ENCODE measurements at regions not wholly inside any gene's neighbourhood (a gene's known extent, or its start where the extent isn't known, plus 50 kb on each side); places are given as distances from the start of the nearest gene placed in this dataset.

DNA sequence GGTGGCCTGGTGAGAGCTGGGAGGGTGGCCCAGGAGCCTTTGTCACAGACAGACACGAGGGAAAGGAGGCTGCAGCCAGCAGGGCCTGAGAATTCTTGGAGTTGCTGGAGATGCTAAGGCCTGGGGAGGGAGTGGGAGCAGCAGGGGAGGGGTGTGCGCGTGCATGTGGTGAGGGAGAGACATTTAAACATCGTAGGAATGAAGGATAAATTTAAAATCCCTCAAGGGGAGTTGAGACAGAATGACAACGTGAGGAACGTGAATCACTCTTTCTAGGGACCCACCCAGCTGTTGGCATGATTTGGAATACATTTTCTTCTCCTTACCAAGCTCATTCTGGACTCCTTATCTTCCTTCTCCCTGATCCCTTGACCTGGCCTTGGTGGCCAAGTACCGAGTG lies 73.3 kb upstream of the CACNA1E start:
- no peak overlapping the region for H3K27ac ChIP-seq
- TF ChIP-seq, protein P1, sequence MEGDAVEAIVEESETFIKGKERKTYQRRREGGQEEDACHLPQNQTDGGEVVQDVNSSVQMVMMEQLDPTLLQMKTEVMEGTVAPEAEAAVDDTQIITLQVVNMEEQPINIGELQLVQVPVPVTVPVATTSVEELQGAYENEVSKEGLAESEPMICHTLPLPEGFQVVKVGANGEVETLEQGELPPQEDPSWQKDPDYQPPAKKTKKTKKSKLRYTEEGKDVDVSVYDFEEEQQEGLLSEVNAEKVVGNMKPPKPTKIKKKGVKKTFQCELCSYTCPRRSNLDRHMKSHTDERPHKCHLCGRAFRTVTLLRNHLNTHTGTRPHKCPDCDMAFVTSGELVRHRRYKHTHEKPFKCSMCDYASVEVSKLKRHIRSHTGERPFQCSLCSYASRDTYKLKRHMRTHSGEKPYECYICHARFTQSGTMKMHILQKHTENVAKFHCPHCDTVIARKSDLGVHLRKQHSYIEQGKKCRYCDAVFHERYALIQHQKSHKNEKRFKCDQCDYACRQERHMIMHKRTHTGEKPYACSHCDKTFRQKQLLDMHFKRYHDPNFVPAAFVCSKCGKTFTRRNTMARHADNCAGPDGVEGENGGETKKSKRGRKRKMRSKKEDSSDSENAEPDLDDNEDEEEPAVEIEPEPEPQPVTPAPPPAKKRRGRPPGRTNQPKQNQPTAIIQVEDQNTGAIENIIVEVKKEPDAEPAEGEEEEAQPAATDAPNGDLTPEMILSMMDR (IDR thresholded peaks at IDR 0.05) = no peak
- TF ChIP-seq POLR2AphosphoS5 (IDR thresholded peaks at IDR 0.05) (no peak), EP300 (IDR thresholded peaks at IDR 0.05; ENCODE audit: low read depth) (no peak), POLR2A (IDR thresholded peaks at IDR 0.05) (no peak)
- no peaks in the 10 kb centered on the region for H3K9me3 ChIP-seq
- WGBS, 2 donors (ENCODE audit: low coverage in 1 of 2) = 60 to 75% methylated on average over 1 to 7 of the region's 7 CpGs
- in situ Hi-C loops (cut with MboI; ENCODE audit: low pct_ligation_motif_present in 1 of 4, low pct_unique_long_range_greater_than_20kb in 1 of 4, low sequenced_read_pairs in 3 of 4) (loop anchor here in 2 of 4 donors (10.0 to 25.0 kb wide), 2 partner anchors 205 to 223 kb away; no protein-coding TSS in a partner anchor), intact Hi-C loops (cut with DNase I; ENCODE audit: low total_unique reads) (no loop called here)
- no peak overlapping the region for H3K4me3 ChIP-seq
- DNase-seq = no peak
- H3K36me3 ChIP-seq = no peaks in the 10 kb centered on the region
- no peaks in the 10 kb centered on the region for H3K4me1 ChIP-seq
- no peaks in the 10 kb centered on the region for H3K27me3 ChIP-seq

GRCh38 chr1:181412746-181413145 lies 70.6 kb upstream of the CACNA1E start:
- intact Hi-C loops (cut with DNase I; ENCODE audit: low total_unique reads) (no loop called here), in situ Hi-C loops (cut with MboI; ENCODE audit: low pct_ligation_motif_present in 1 of 4, low pct_unique_long_range_greater_than_20kb in 1 of 4, low sequenced_read_pairs in 3 of 4) (loop anchor here in 1 of 4 donors (25.0 kb wide), 1 partner anchor 225 kb away; no protein-coding TSS in a partner anchor)
- H3K9me3 ChIP-seq = no peaks in the 10 kb centered on the region
- H3K4me1 ChIP-seq = no peaks in the 10 kb centered on the region
- DNase-seq = no peak
- no peak for TF ChIP-seq POLR2AphosphoS5 (IDR thresholded peaks at IDR 0.05)
- no peak for TF ChIP-seq EP300 (IDR thresholded peaks at IDR 0.05; ENCODE audit: low read depth)
- TF ChIP-seq, protein P1 (IDR thresholded peaks at IDR 0.05) = no peak
- no peak for TF ChIP-seq POLR2A (IDR thresholded peaks at IDR 0.05)
- H3K27ac ChIP-seq = no peak overlapping the region
- H3K27me3 ChIP-seq = no peaks in the 10 kb centered on the region
- H3K36me3 ChIP-seq = no peaks in the 10 kb centered on the region
- no peak overlapping the region for H3K4me3 ChIP-seq
- 94 to 100% methylated on average over 9 of the region's 9 CpGs for WGBS, 2 donors (ENCODE audit: low coverage in 1 of 2)

GRCh38 chr1:181413195-181413815 lies 70.0 kb upstream of the CACNA1E start:
- Histone ChIP-seq H3K36me3 (no peaks in the 10 kb centered on the region), H3K27me3 (no peaks in the 10 kb centered on the region), H3K4me1 (no peaks in the 10 kb centered on the region), H3K27ac (no peak overlapping the region), H3K9me3 (no peaks in the 10 kb centered on the region), H3K4me3 (no peak overlapping the region)
- TF ChIP-seq EP300 (IDR thresholded peaks at IDR 0.05; ENCODE audit: low read depth) (no peak), POLR2A (IDR thresholded peaks at IDR 0.05) (no peak), POLR2AphosphoS5 (IDR thresholded peaks at IDR 0.05) (no peak)
- TF ChIP-seq, protein P1 (IDR thresholded peaks at IDR 0.05) = no peak
- WGBS, 2 donors (ENCODE audit: low coverage in 1 of 2) = 91% methylated on average over 56 of the region's 56 CpGs; no CpG with 5 or more reads in 1 of the 2 donors
- in situ Hi-C loops (cut with MboI; ENCODE audit: low pct_ligation_motif_present in 1 of 4, low pct_unique_long_range_greater_than_20kb in 1 of 4, low sequenced_read_pairs in 3 of 4) = loop anchor here in 1 of 4 donors (25.0 kb wide), 1 partner anchor 226 kb away; no protein-coding TSS in a partner anchor
- DNase-seq = no peak
- intact Hi-C loops (cut with DNase I; ENCODE audit: low total_unique reads) = no loop called here

DNA sequence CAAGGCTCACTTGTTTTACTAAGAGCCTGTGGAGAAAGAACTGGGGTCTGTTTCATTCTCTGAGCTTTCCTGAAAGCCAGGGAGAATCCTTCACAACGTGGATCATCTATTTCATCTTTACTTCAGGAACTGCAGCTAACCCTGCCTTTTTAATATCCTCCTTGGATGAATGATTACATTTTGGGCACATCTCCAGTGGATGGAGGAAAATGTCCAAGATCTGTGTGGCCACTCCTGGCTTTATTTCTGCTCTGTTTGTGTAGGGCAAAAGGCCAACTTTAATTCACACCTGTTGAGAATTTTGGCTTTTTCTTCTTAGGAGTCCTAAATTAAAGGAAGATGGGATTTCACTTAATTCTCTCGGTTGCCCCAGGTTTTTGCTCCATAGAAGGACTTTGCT lies 69.5 kb upstream of the CACNA1E start:
- Histone ChIP-seq H3K27ac (no peak overlapping the region), H3K27me3 (no peaks in the 10 kb centered on the region), H3K36me3 (no peaks in the 10 kb centered on the region), H3K4me1 (no peaks in the 10 kb centered on the region), H3K4me3 (no peak overlapping the region), H3K9me3 (no peaks in the 10 kb centered on the region)
- in situ Hi-C loops (cut with MboI; ENCODE audit: low pct_ligation_motif_present in 1 of 4, low pct_unique_long_range_greater_than_20kb in 1 of 4, low sequenced_read_pairs in 3 of 4) (loop anchor here in 1 of 4 donors (25.0 kb wide), 1 partner anchor 227 kb away; no protein-coding TSS in a partner anchor), intact Hi-C loops (cut with DNase I; ENCODE audit: low total_unique reads) (no loop called here)
- WGBS, 2 donors (ENCODE audit: low coverage in 1 of 2) = 67 to 74% methylated on average over 2 of the region's 2 CpGs
- no peak for DNase-seq
- TF ChIP-seq EP300 (IDR thresholded peaks at IDR 0.05; ENCODE audit: low read depth) (no peak), POLR2AphosphoS5 (IDR thresholded peaks at IDR 0.05) (no peak), POLR2A (IDR thresholded peaks at IDR 0.05) (no peak)
- TF ChIP-seq, protein P1 (IDR thresholded peaks at IDR 0.05) = no peak
